EL (cell line): ENCODE measurements at regions not wholly inside any gene's neighbourhood (a gene's known extent, or its start where the extent isn't known, plus 50 kb on each side); places are given as distances from the start of the nearest gene placed in this dataset.
"Not testable (repeated sequence)": the region's sequence is repeated elsewhere in the genome, so short reads cannot be mapped to it uniquely, and the experiment has no call there.

Experiments
- DNase-seq: peaks from one replicate; pipeline ENCODE4 v3.0.0-alpha.2; 2016

DNA sequence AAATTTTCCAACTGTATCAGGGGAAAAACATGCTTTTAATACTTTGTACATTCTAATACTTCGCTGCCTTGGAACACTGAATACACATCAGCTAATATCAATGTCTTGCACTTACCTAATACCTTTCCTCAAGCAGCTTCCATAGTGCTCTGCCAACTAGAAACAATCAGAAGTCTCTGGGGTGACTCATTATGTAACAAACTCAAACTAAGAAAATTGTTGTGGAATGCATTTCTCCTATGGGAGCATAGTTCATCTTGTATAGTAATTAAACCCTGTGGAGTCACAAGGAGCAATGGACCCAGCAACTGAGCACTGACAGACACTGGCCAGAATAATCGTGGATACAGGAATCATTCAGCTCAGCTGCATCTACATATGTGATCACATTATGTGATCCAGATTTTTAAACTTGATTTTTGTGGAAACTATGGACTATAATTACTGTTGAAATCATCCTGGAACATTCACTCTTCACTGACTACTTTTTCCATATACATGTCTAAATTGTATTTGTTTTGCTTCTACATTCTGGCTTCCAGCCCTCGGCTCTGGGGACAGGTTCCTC is 496.9 kb downstream of the TMA16 start:
- no peak for DNase-seq

DNA sequence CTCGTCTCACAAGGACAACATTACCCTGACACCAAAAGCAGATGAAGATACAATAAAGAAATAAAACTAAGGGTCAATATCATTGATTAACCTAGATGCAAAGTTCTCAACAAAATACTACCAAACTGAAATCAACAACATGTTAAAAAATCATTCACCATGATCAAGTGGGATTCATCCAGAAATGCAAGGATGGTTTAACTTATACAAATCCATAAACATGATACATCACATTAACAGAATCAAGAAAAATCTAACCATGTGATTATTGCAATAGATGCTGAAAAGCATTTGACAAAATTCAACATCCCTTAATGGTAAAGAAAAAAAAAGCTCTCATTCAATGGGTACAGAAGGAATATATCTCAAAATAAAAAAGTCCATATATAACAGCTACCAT is 514.9 kb downstream of the TMA16 start:
- DNase-seq: no peak

DNA sequence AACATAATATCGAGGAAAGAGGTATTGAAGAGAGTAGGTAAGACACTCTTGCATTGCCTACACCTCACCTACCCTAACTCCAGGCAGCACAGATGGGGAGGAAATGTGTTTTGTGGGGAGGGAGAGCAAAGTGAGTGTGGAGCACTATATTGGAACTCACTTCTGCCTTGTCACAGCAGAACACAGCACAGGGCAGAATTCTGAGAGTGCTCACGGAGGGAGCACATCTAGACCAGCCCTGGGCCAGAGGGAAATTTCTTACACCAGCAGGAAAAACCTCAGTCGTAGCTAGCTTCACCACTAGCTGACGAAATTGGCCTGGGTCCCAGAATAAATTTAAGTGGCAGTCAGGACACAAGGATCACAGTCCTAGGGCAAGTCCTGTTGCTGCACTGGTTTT is 517.3 kb downstream of the TMA16 start:
- DNase-seq: no peak

DNA sequence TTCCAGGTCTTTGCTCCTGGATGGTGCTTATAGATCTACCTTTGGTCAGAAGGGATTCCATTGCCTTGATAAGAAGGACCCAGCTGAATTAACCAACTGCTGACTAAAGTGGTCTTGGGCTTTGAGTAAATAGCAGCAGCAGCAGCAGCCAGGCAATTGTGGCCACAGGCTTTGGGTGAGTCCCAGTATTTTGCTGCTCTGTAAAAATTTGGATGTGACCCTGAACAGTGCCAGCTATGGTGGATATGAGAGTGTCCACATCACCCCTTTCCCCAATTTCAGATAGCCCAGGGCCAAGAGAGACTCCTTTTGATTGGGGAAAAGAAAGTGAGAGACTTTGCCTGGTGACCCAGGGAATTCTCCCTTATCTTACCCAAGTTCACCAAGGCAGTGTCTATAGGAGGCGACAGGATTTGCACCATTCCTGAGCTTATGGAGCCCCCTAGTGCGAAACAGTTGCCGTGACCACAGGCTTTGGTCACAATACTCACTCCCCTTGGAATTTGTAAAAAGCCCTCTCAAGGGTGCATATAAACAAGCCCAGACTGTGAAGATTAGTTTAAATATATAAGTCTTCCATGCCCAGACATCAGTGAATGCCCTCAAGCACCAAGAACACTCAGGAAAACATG is 518.0 kb downstream of the TMA16 start:
- no peak for DNase-seq

DNA sequence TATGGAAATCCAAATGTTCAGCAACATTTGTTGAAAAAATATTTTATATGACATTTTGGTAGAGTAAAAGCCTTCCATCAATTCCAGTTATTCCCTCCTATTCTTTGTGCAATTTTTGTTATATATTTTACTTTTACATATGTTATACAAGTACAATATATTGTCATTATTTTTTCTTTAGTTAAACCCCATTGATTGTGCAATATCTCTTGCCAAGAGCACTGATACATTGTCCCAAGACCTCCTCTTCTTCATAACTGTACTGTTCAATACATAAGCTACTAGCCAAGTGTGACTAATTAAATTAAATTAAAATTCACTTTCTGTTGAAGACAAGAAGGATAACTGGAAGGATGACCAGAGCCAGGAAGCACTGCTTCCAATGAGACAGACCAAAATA is 527.5 kb downstream of the TMA16 start:
- no peak for DNase-seq

DNA sequence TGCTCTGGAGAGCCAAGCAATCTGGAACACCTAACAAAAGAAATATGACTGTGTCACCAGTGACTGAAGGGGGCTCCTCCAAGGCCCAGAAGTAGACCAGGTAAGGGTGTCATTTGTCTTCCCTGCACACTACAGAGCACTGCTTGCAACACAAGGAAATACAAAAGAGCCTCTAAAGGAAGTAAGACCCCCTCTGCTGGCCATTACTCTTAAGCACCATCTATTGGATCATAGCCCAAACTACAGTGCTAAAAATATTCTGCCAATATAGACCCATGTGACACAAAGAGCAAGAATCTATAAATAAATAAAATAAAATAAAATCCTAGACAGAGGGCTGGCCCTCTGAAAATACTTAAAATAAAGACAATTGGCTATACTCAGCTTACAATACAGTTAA is 528.7 kb downstream of the TMA16 start:
- DNase-seq: no peak

DNA sequence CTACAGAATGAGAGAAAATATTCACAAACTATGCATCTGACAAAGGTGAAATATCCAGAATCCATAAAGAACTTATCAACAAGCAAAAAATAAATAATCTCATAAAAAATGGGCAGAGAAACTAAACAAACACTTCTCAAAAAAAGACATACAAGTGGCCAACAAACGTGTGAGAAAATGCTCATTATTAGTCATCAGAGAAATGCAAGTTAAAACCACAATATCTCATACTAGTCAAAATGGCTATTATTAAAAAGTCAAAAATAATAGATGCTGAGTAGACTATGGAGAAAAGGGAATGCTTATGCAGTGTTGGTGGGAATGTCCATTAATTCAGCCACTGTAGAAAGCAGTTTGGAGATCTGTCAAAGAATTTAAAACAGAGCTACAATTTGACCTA is 533.3 kb downstream of the TMA16 start:
- no peak for DNase-seq

DNA sequence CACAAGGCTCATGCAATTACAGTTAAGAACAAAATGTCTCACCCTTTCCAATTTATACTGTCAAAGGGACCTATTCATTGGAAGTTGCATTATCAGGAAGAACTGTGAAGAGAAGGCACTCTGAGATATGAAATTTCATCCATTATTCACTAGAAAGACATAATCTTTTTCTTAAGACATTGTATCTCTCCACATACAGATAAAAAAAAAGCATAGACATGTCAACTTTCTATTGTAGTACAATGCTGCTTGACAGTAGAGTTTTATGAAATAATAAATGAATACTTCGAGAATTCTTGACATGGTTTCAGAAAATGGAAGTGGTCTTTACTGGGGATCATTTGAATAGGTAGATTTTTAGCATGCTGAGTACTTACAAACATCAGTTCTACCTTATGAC is 545.0 kb downstream of the TMA16 start:
- no peak for DNase-seq

DNA sequence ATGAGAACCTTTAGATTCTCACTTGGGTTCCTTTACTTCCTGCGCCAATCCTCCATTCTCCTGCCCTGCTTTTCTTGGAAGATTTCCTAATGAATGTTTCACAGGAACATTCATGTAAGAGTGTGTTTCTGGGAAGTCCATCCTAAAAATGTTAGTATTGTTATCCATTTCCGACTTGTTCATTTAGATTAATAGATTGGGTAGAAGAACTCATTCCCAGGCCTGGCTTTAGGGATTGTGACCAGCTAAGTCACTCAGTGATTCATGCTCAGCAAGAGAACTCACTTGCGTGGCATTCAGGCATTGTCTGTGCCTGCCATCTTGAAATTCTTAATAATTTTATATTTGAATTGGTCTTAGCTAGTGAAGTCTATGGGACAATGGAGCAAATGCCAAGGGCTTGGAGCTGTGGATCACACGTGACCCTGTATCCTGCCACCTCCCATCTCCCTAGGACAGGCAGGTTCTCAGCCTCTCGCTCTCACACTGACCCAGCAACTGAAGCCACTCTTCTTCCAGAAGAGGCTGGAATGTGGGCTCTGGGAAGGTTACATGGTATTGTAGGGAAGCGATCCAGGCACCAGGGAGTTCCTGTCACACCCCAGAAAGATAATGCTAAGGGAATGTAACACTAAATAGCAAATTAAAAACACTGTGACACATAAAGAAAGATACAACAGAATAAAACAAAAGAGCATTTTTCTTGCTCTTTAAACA is 562.1 kb downstream of the TMA16 start:
- DNase-seq: no peak

DNA sequence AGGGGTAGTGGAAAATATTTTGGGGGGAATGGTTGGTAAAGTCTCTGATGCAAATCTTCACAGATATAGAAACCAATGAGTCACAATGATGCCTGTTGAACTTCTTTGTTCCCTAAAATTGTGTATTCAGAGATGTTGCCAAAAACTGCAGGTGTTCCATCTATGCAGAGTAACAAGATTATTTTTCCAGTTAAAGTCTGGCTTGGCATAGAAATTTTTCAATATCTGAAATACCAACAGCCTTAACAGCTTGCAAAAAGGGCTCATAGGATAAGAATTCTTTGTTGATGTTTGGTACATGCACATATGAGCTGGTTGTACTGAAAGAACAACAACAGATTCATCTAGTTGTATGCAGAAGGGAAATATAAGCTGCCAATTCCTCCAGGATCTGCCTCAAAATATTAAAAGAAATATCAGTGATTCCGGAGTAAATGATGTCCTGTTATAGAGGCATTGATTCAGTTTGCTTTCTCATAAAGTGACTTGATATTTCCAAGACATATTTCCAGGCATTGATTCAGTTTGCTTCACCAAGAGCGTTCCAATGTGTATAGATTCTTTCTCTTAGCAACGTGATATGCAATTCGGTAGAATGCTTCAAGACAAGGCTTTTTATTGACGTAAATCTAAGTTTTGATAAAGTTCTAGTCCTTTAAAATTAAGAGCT is 564.4 kb downstream of the TMA16 start:
- no peak for DNase-seq

DNA sequence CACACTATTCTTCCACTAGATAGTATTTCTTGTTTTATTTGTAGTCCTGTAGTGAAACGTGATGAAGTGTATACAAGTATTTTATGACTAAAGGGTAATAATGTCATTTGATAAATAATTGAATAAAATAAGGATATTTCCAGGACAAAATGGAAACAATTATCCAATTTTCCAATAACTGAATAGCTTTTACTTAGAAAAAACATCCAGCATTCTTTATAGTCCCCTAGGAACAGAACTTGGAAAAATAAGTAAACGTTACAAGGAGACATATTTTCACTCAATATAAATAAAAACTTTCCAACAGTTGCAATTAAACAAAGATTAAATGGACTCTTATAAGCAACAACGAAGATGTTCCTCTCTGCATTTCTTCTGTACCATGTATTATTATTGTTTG is 566.0 kb downstream of the TMA16 start:
- no peak for DNase-seq

DNA sequence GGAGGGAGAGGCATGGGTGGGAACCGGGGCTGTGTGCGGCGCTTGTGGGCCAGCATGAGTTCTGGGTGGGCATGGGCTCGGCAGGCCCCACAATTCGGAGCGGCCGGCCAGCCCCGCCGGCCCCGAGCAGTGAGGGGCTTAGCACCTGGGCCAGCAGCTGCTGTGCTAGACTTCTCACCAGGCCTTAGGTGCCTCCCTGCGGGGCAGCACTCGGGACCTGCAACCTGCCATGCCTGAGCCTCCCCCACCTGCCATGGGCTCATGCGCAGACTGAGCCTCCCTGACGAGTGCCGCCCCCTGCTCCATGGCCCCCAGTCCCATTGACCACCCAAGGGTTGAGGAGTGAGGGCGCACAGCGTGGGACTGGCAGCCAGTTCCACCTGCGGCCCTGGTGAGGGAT is 573.9 kb downstream of the TMA16 start:
- no peak for DNase-seq

DNA sequence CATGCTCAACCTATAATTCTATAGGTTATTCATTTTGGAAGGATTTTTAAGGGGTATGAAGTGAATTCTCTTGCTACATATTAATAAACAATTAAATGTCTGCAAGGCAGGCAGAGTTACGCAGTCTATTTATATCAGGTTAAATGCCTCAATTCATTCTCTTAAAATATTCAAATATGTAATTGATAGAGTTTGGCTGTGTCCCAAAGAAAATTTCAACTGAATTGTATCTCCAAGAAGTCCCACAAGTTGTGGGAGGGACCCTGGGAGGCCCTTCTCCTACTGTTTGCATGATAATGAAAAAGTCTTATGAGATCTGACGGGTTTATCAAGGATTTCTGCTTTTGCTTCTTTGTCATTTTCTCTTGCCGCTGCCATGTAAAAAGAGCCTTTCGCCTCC is 576.1 kb downstream of the TMA16 start:
- DNase-seq: no peak

DNA sequence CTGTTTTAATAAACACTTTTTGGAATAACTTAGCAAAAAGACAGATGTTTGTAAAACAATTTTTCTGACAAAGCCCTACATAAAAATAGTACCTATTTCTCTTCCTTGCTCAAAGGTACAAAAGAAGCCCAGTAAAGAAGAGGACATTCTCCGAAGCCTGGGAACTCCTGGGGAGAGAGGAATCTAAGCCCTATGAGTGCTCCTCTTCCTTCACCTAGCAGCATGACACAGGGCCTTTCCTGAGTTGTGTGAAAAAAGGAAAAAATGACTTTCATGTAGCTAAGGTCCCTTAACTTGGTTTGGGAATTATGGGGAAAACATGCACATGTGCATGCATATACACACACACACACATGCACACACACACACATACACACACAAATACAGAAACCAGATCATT is 586.9 kb downstream of the TMA16 start:
- DNase-seq: no peak

DNA sequence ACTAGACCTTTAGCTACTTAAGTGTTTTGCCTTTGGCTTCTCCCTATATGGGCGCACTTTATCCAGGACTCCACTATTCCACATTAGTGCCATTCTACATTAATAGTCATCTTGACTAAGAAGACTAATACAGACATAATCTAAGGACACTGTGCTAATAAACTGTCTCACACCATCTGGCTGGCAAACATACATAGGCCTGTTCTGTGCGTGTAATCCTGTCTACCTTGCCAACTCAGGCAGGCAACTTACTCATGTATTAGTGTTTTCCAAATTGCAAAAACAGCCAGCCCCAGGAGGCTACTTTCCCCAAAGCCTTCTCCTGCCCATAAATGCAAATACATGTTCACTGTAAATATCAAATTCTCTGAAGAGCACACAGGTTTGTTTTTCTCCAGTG is 587.3 kb downstream of the TMA16 start:
- no peak for DNase-seq

DNA sequence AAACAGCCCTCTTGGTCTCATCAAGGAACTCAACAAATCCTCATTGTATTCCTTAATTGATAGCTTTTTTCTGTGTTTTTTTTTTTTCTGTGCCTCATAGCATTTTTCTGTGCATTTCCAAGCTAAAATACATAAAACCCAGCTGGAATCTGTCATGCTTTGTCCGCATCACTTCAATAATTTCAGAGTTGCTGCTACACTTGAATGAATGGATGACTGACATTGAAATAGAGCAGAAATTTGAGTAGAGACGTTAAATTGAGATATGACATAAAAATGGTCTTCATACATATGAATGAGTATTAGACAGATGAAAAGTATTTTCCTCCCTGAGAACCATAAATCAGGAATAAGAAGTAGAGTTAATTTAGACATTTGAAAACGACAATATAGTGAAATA is 593.2 kb downstream of the TMA16 start:
- DNase-seq: no peak

DNA sequence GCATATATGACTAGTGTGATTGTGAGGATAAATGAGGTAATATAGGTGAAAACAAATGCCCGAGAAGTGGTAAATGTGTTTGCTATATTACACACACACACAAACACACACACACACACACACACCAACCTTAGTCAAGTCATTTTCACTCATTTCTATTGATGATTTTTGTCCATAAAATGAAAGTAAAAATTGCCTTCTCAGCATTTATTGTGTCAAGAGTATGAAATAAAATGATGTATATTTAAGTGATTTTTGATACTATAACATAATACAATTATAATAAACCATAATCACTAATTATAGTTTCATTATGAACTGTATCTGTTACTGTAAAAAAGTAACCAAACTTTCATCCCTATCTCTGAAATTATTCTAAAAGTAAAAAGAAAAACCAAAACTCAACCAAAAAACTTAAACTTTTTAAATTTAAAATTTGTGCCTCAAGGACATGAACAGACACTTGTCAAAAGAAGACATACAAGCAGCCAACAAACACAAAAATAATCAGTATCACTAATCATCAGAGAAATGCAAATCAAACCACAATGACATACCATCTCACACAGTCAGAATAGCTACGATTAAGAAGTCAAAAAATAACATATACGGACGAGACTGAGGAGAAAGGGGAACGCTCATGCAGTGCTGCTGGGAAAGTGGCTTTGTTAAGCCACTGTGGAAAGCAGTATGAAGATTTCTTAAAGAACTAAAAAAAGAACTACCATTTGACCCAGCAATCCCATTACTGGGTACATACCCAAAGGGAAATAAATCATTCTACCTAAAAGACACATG is 601.0 kb downstream of the TMA16 start:
- DNase-seq: no peak

DNA sequence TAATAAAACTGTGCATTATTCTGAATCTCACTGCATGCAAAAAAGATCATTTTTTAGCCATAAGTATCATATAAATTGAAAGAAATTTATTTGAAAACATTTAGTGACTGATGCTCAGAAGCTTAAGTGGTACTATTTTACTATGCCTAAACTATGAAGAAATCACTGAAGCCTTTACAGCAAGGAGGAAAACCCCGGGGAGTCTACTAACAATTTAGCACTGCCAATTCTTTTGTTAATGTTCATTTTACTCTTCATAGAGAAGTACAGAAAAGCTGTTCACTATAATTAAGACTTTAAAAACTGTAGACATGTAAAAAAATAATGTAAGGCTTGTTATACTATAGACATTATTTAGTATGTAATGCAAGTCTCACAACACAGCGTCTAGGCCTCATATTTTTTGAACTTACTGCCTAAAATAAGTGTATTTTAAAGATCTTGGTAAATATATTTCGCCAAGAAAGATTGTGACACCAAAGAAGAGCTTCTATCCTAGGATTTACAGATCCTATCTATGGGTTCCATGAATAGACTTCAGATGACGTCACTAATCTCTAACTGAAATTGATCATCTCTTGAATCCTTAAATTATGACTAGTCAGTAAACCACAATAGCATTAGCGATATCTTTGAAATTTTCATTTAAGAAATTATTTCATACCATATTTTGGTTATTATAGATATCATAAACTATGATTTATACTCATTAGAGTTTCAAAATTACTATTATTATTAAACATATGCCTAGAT is 602.5 kb downstream of the TMA16 start:
- no peak for DNase-seq

DNA sequence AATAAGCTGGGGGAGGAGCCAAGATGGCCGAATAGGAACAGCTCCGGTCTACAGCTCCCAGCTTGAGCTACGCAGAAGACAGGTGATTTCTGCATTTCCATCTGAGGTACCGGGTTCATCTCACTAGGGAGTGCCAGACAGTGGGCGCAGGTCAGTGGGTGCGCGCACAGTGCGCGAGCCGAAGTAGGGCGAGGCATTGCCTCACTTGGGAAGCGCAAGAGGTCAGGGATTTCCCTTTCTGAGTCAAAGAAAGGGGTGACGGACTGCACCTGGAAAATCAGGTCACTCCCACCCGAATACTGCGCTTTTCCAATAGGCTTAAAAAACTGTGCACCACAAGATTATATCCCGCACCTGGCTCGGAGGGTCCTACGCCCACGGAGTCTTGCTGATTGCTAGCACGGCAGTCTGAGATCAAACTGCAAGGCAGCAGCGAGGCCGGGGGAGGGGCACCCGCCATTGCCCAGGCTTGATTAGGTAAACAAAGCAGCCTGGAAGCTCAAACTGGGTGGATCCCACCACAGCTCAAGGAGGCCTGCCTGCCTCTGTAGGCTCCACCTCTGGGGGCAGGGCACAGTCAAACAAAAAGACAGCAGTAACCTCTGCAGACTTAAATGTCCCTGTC is 606.4 kb downstream of the TMA16 start:
- not testable (repeated sequence) for DNase-seq

DNA sequence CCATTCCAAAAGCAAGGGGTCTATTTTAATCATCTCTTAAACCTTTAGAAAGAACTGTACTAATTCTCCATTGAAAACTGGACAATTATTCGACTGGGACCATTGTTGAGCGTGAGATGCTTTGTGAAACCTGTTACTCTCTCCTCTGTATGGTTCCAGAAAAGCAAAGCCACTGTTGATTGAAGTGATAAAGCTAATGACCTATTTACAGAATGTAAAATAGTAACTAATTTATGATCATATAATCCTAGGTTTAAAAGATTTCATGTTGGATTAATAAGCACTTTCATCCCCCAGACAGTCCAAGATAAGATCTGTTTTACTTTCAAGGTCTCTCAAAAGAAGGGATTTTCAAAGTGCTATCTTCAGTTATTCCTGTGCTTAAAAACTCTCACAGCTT is 614.5 kb downstream of the TMA16 start:
- DNase-seq: no peak

DNA sequence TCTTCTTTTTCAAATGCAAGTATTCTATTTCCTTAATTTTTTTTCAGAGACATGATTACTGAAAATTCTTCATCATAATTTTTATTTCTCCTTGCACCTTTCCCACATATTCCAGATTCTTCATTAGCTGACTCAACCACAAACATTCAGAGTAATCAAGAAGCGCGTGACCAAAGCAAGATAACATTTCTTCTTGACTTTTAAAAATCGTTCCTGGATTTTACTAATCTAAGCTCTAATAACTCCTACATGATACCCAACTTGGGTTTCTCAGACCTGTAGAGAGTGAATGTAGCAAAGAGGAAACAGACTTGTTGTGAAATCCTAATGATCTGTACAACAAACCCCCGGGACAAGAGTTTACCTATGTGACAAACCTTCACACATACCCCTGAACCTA is 615.0 kb downstream of the TMA16 start:
- no peak for DNase-seq

DNA sequence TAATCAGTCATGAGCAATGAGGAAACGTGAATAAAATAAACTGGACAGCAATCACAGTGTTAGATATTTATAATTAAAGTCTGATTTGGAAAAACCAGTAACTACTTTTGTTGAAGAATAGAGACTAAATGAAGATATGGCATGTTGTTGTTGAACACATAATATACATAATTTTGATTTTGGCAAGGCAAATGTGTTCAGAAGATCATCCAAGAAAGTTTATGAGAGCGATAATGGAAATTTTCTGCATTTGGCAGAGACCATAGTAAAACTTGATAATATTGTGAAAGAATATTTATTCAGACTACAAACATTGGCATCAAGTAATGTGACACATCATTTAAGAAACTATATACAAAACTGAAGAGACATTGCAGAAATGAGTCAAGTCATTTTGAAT is 620.7 kb downstream of the TMA16 start:
- DNase-seq: no peak
